Progenitor cell of endocrine pancreas (in vitro differentiated cells): ENCODE measurements at regions not wholly inside any gene's neighbourhood (a gene's known extent, or its start where the extent isn't known, plus 50 kb on each side); places are given as distances from the start of the nearest gene placed in this dataset.

Source experiments
- DNase-seq: peaks from one replicate; pipeline ENCODE4 v3.0.0; 2021; ENCODE audit warnings: low spot score; ENCODE audit not compliant: unreplicated experiment
- H3K27ac Mint-ChIP-seq: 2 replicates; pipeline ENCODE4 v1.8.0; 2021; ENCODE audit warnings: mild to moderate bottlenecking, moderate library complexity, mixed read lengths
- H3K27me3 Mint-ChIP-seq: 2 replicates; pipeline ENCODE4 v1.8.0; 2021; ENCODE audit warnings: mixed read lengths
- H3K36me3 Mint-ChIP-seq: 2 replicates; pipeline ENCODE4 v1.8.0; 2022; ENCODE audit warnings: mixed read lengths; ENCODE audit not compliant: insufficient read depth
- H3K4me1 Mint-ChIP-seq: 2 replicates; pipeline ENCODE4 v1.8.0; 2021; ENCODE audit warnings: low read depth, mixed read lengths
- H3K4me3 Mint-ChIP-seq: 2 replicates; pipeline ENCODE4 v1.8.0; 2021; ENCODE audit warnings: low read depth, mild to moderate bottlenecking, moderate library complexity, mixed read lengths
- H3K9me3 Mint-ChIP-seq: 2 replicates; pipeline ENCODE4 v1.8.0; 2021; ENCODE audit warnings: low read depth, mixed read lengths
- CTCF ChIP-seq: fragments of 200-600 bp; sonication (generic); IDR thresholded peaks from one replicate; pipeline ENCODE4 v1.5.0; 2021; ENCODE audit warnings: antibody characterized with exemption, mild to moderate bottlenecking; ENCODE audit not compliant: unreplicated experiment

- no peak for DNase-seq
- Mint-ChIP-seq H3K27me3 (no peaks in the 10 kb centered on the region), H3K36me3 (no peaks in the 10 kb centered on the region), H3K4me3 (no peak overlapping the region), H3K4me1 (no peaks in the 10 kb centered on the region), H3K9me3 (peaks cover 9% of the 10 kb centered on the region), H3K27ac (no peak overlapping the region)
- TF ChIP-seq CTCF: no peak
Measured at GRCh38 chr16:61471023-61471422, 565.2 kb downstream of the CDH8 start.

- no peak for TF ChIP-seq CTCF
- no peaks in the 10 kb centered on the region for H3K4me1 Mint-ChIP-seq
- H3K4me3 Mint-ChIP-seq: no peak overlapping the region
- H3K36me3 Mint-ChIP-seq: no peaks in the 10 kb centered on the region
- no peaks in the 10 kb centered on the region for H3K27me3 Mint-ChIP-seq
- DNase-seq: no peak
- no peak overlapping the region for H3K27ac Mint-ChIP-seq
- no peaks in the 10 kb centered on the region for H3K9me3 Mint-ChIP-seq
Measured at GRCh38 chr16:61465285-61465684, 571.0 kb downstream of the CDH8 start.

GRCh38 chr16:61460020-61460419 lies 576.2 kb downstream of the CDH8 start:
- no peak overlapping the region for H3K4me3 Mint-ChIP-seq
- H3K27me3 Mint-ChIP-seq: no peaks in the 10 kb centered on the region
- H3K36me3 Mint-ChIP-seq: no peaks in the 10 kb centered on the region
- peaks cover 4% of the 10 kb centered on the region for H3K4me1 Mint-ChIP-seq
- no peak for DNase-seq
- no peak for TF ChIP-seq CTCF
- H3K9me3 Mint-ChIP-seq: peaks cover 5% of the 10 kb centered on the region
- H3K27ac Mint-ChIP-seq: no peak overlapping the region

GRCh38 chr16:61435346-61435745 lies 600.9 kb downstream of the CDH8 start:
- no peak overlapping the region for H3K4me3 Mint-ChIP-seq
- H3K27me3 Mint-ChIP-seq: no peaks in the 10 kb centered on the region
- H3K36me3 Mint-ChIP-seq: no peaks in the 10 kb centered on the region
- TF ChIP-seq CTCF: no peak
- no peaks in the 10 kb centered on the region for H3K9me3 Mint-ChIP-seq
- DNase-seq: no peak
- H3K27ac Mint-ChIP-seq: no peak overlapping the region
- H3K4me1 Mint-ChIP-seq: peaks cover 4% of the 10 kb centered on the region

- no peak for TF ChIP-seq CTCF
- Mint-ChIP-seq H3K9me3 (no peaks in the 10 kb centered on the region), H3K27me3 (no peaks in the 10 kb centered on the region), H3K27ac (no peak overlapping the region), H3K36me3 (no peaks in the 10 kb centered on the region), H3K4me1 (peaks cover 4% of the 10 kb centered on the region), H3K4me3 (no peak overlapping the region)
- DNase-seq: no peak
Measured at GRCh38 chr16:61432421-61432820, 603.8 kb downstream of the CDH8 start.
